Large intestine (tissue), 3 donors: ENCODE measurements at regions not wholly inside any gene's neighbourhood (a gene's known extent, or its start where the extent isn't known, plus 50 kb on each side); places are given as distances from the start of the nearest gene placed in this dataset.
A peak's percentile ranks its signal among the peaks of the same experiment; 100 is the strongest.
"Not testable (repeated sequence)": the region's sequence is repeated elsewhere in the genome, so short reads cannot be mapped to it uniquely, and the experiment has no call there.

ENCODE experiments used
- DNase-seq, 2 donors: peaks; one replicate each; pipeline versions ENCODE4 v3.0.0 to v3.0.0-alpha.2; 2013
- H3K27ac ChIP-seq: one replicate; pipeline ENCODE4 v1.5.1; 2013; ENCODE audit warnings: low read length
- H3K27me3 ChIP-seq: 2 replicates; pipeline ENCODE4 v1.6.1; 2013; ENCODE audit warnings: low read length; ENCODE audit not compliant: control insufficient read depth, insufficient read depth
- H3K36me3 ChIP-seq: 2 replicates; pipeline ENCODE4 v1.6.1; 2013; ENCODE audit warnings: low read length; ENCODE audit not compliant: control insufficient read depth, insufficient read depth
- H3K4me1 ChIP-seq: one replicate; pipeline ENCODE4 v1.6.1; 2013; ENCODE audit warnings: low read length; ENCODE audit not compliant: control insufficient read depth, insufficient read depth
- H3K4me3 ChIP-seq: one replicate; pipeline ENCODE4 v1.5.1; 2013; ENCODE audit warnings: low read length
- H3K9me3 ChIP-seq: one replicate; pipeline ENCODE4 v1.6.1; 2013; ENCODE audit warnings: mild to moderate bottlenecking, low read depth, low read length, moderate library complexity; ENCODE audit not compliant: control insufficient read depth
- WGBS: methylation state at CpG from one replicate; pipeline ENCODE4 v1.1.5; 2013; ENCODE audit warnings: low lambda C conversion rate; ENCODE audit not compliant: insufficient coverage; 5-methylcytosine and 5-hydroxymethylcytosine counted together

GRCh38 chrY:3037471-3037870 lies 102.3 kb downstream of the ZFY start:
- no peak for DNase-seq
- H3K27ac ChIP-seq: no peak overlapping the region
- no peak overlapping the region for H3K4me3 ChIP-seq
- no peaks in the 10 kb centered on the region for H3K9me3 ChIP-seq
- no peaks in the 10 kb centered on the region for H3K36me3 ChIP-seq
- no peaks in the 10 kb centered on the region for H3K4me1 ChIP-seq
- H3K27me3 ChIP-seq: no peaks in the 10 kb centered on the region

- Histone ChIP-seq H3K4me3 (no peak overlapping the region), H3K27me3 (no peaks in the 10 kb centered on the region), H3K36me3 (no peaks in the 10 kb centered on the region), H3K27ac (no peak overlapping the region), H3K9me3 (no peaks in the 10 kb centered on the region), H3K4me1 (no peaks in the 10 kb centered on the region)
- DNase-seq: no peak
- WGBS: no CpG with 5 or more reads among the region's 3 CpGs
Measured at GRCh38 chrY:3040415-3040814, 105.2 kb downstream of the ZFY start.

DNA sequence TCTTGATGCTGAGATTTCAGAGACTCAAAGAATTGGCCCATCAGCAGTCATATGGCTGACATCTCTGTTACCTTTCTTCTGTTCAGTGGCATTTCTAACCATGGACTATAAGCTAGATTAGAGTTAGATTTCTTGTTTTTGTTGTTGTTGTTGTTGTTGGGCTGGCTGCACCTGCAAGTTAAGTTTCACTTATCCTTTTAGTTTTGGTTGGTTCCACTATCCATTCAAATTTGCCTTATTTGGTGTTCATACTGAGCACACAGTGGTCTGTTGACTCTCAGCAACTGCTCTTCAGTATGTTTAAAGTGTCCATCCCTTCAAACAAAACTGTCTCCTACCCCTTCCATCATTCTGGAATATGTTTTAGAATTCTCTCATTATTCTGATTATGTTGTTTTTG lies 106.8 kb downstream of the ZFY start:
- Histone ChIP-seq H3K36me3 (no peaks in the 10 kb centered on the region), H3K27me3 (no peaks in the 10 kb centered on the region), H3K27ac (no peak overlapping the region), H3K9me3 (no peaks in the 10 kb centered on the region), H3K4me1 (no peaks in the 10 kb centered on the region), H3K4me3 (no peak overlapping the region)
- DNase-seq: no peak

DNA sequence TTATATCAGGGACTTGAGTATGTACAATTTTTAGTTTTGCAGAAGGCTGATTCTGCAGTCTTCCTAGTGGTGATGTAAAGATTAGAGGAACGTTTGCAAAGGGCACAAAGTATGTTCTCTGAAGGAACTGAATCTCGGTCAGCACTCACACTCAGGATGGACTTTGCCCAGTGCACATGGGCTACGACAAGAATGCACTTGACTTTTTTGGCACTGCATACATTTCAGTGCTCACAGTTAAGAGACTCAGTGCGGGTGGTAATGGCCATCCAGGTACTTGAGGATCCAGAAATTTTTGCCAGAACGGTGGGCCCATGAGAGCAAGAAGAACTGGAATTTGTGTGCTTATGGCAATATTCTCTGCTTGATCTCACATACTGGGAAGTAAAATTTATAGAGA lies 107.7 kb downstream of the ZFY start:
- no peak overlapping the region for H3K4me3 ChIP-seq
- no CpG with 5 or more reads among the region's 5 CpGs for WGBS
- no peaks in the 10 kb centered on the region for H3K27me3 ChIP-seq
- DNase-seq: peak in 1 of 2 donors; percentile 59
- no peaks in the 10 kb centered on the region for H3K9me3 ChIP-seq
- no peaks in the 10 kb centered on the region for H3K36me3 ChIP-seq
- no peaks in the 10 kb centered on the region for H3K4me1 ChIP-seq
- peak overlapping the region; percentile 38 for H3K27ac ChIP-seq

GRCh38 chrY:3045048-3045447 lies 109.9 kb downstream of the ZFY start:
- Histone ChIP-seq H3K4me1 (no peaks in the 10 kb centered on the region), H3K9me3 (no peaks in the 10 kb centered on the region), H3K27ac (no peak overlapping the region), H3K36me3 (no peaks in the 10 kb centered on the region), H3K27me3 (no peaks in the 10 kb centered on the region), H3K4me3 (no peak overlapping the region)
- DNase-seq: no peak
- no CpG with 5 or more reads among the region's 2 CpGs for WGBS

DNA sequence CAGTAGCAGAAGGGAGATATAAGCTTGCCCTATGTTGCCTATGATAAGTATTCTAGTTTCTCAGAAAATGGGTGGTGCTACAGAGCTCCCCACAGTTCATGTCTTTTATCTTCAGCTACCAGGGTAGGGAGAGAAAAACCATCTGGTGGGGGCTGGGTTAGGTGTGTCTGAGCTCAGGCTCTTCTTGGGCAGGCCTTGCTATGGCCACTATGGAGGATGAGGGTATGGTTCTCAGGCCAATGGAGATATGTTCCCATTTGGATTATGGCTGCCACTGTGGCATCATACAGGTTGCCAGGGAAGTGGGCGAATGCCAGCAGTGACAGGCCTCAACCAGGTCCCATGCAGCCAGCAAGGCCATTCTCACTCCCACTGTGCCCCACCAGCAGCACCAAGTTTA lies 120.3 kb downstream of the ZFY start:
- H3K4me3 ChIP-seq, H3K27ac ChIP-seq, H3K36me3 ChIP-seq, H3K27me3 ChIP-seq, H3K9me3 ChIP-seq, DNase-seq, H3K4me1 ChIP-seq: not testable (repeated sequence)
- no CpG with 5 or more reads among the region's 1 CpG for WGBS

DNA sequence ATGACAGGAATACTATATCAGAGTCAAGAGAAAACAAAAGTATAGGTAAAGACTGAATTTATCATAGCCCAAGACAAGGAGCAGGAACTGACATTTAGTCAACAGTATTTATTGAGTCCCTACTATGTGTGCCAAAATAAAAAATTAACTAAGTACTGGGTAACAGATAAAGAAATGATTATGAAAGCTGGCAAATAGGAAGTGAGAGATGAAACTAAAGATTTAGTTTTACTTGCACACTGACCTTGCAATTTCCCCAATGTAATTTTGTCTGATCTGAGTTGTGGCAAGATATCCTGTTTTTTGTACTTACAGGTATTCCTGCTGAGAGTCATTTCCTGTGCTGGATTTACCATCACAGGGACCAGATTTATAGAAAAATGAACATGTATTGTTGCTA lies 123.2 kb downstream of the ZFY start:
- not testable (repeated sequence) for H3K4me3 ChIP-seq, H3K4me1 ChIP-seq, H3K27me3 ChIP-seq, DNase-seq, H3K27ac ChIP-seq, H3K9me3 ChIP-seq, H3K36me3 ChIP-seq

- no CpG with 5 or more reads among the region's 1 CpG for WGBS
- not testable (repeated sequence) for H3K27ac ChIP-seq, H3K36me3 ChIP-seq, H3K27me3 ChIP-seq, H3K9me3 ChIP-seq, DNase-seq, H3K4me1 ChIP-seq, H3K4me3 ChIP-seq
Measured at GRCh38 chrY:3060671-3061070, 125.5 kb downstream of the ZFY start.

DNA sequence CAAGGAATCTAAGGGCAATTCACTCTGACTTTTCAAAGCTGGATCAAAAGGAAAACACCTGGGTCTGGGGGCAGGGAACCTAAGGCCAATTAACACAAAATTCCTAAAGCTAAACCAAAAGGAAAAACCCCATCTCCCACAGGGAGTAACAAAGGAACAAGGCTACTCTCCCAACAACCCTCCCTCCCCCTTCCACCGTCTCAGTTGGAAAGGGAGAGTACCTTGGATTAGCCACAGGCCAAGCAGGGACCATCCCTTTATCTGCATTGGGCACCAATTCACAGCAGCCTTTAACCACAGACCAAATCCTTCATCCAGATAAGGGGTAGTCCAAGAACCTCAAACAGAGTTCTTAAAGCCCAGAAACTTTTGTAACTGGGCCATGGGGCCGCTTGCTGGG lies 153.0 kb downstream of the ZFY start:
- not testable (repeated sequence) for H3K4me1 ChIP-seq, H3K9me3 ChIP-seq, H3K27me3 ChIP-seq, DNase-seq, H3K4me3 ChIP-seq, H3K36me3 ChIP-seq, H3K27ac ChIP-seq
- no CpG with 5 or more reads among the region's 2 CpGs for WGBS

- H3K9me3 ChIP-seq, DNase-seq, H3K27ac ChIP-seq, H3K4me3 ChIP-seq, H3K27me3 ChIP-seq, H3K4me1 ChIP-seq, H3K36me3 ChIP-seq: not testable (repeated sequence)
- WGBS: 100% methylated on average over 1 of the region's 4 CpGs
Measured at GRCh38 chrY:3108674-3109073, 173.5 kb downstream of the ZFY start.

DNA sequence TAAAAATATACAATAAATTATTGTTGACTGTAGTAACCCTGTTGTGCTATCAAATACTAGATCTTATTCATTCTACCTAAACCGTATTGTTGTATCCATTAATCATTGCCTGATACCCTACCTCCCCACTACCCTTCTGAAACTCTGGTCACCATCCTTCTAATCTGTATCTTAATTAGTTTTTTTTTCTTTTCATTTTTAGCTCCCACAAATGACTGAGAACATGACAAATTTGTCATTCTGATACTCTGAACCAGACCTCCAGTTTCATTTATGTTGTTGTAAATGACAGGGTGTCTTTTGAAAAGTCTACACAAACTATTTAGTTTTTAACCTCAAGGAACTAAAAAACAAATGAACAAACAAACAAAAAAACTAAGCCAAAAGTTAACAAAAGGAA lies 185.1 kb downstream of the ZFY start:
- not testable (repeated sequence) for H3K4me1 ChIP-seq, H3K9me3 ChIP-seq, H3K4me3 ChIP-seq, H3K36me3 ChIP-seq, H3K27ac ChIP-seq, DNase-seq, H3K27me3 ChIP-seq
- no CpG with 5 or more reads among the region's 1 CpG for WGBS

DNA sequence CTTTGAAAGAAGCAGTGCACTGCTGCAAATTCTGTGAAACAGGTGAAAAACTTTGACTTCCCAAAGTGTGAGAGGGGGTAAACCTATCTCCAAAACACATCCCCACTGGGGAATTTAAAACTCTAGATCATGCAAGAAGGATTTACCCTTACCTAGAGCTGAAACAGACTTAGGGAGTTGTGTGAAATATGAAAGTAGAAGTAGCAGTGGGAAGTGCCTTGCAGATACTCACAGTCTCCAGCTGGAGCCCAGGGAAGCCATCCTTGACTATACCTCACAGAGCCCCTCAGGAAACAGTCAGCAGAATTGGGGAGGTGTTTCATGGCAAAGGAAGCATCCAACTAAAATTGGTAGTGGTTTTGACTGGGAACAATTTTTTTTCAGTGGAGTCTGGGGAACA lies 185.5 kb downstream of the ZFY start:
- not testable (repeated sequence) for H3K9me3 ChIP-seq, H3K4me3 ChIP-seq, H3K36me3 ChIP-seq, H3K4me1 ChIP-seq, H3K27me3 ChIP-seq, H3K27ac ChIP-seq, DNase-seq
